HG03469 (cell line): ENCODE measurements at regions not wholly inside any gene's neighbourhood (a gene's known extent, or its start where the extent isn't known, plus 50 kb on each side); places are given as distances from the start of the nearest gene placed in this dataset.
"Not testable (repeated sequence)": the region's sequence is repeated elsewhere in the genome, so short reads cannot be mapped to it uniquely, and the experiment has no call there.

Experiments used
- ATAC-seq: cut with Tn5 transposase; IDR thresholded peaks from one replicate; pipeline ENCODE4 v1.9.1; 2021; ENCODE audit warnings: mild to moderate bottlenecking, moderate library complexity, moderate number of reproducible peaks; ENCODE audit not compliant: unreplicated experiment

DNA sequence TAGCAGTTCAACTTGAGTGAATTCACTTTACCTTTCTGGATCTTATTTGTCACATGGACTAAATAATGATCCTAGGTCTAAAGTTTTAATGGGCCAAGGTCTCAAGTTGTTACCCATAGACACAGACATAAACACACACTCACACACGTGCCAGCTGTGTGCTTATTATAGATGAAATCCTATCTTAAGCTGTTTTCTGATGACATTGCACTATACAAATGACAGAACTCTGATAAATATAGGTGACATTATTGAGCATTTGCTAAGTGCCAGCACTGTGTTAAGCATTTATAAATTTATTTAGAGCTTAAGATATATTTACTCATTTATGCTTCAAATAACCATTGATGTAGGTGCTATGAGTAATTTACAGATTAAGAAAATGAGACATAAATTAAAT, 474.4 kb upstream of the NR5A2 start:
- ATAC-seq, result no peak

GRCh38 chr1:199561334-199561733, 466.2 kb upstream of the NR5A2 start:
- ATAC-seq, result no peak

DNA sequence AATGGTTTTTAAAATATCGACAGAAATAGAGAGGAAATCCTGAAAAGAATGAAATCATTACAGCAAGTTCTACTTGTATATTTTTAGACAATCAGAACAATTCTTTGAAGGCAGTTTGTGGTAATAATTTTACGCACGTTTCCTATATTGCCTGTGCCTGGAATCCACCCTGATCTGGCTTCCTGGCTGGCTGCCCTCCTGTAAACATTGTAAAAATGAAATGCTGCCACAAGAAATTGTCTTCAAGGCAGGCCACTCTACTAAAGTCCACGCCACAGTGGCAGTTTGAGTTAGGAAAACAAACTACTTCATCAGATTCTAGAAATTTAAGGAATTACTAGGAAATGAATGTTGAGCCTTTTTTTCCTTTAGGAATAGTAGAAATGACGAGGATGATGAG, 454.5 kb upstream of the NR5A2 start:
- no peak for ATAC-seq

DNA sequence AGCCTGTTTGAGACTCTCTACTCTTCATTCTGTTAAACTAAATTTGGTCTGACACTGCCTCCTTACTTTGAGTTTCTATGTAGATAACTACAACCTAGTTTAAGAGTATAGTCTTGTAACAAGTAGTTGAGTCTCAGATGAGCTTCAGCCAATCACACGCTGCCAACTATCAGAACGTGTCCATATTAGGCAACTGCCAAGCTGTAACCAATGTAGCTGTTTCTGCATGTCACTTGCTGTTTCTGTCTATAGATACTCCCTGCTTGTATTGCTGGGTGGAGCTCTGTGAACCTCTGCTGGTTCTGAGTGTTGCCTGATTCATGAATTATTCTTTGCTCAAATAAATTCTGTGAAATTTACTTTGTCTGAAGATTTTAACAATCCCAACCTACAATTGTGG, 452.6 kb upstream of the NR5A2 start:
- no peak for ATAC-seq

GRCh38 chr1:199580300-199580699, 447.2 kb upstream of the NR5A2 start:
- no peak for ATAC-seq

DNA sequence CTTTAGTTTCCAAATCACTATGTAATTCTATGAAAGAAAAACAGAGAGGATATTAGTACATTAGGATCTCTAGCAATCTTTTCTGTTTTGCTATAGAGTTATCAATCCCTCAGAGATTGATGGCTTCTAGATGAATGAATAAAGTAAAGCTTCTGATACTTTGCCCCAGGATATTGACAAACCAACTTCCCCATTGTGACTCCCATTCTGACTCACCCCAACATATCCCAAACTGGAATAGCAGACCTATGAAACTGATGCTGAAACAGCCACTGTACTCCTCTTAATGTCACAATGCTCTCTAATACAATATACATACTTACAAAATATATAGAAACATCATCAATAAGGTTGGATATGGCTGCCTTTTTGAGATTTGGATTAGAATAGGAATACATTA, 442.1 kb upstream of the NR5A2 start:
- ATAC-seq, result no peak

DNA sequence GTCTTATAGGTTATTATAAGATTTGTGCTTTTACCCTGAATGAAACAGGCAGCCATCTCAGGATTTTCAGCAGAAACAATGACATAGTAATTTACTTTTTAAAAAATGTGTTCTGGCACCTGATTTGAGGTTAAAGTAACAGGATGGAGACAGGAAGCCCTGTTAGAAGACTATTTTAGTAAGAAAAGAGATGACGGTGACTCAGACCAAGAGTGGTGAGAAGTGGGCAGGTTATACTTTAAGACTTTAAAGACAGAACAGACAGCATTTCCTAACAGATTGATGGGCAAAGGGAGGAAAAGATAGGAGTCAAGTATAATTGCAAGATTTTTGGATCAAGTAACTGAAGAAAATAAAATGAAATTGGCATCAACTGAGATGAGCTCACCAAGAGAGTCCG, 436.8 kb upstream of the NR5A2 start:
- ATAC-seq, result peak; percentile 78

DNA sequence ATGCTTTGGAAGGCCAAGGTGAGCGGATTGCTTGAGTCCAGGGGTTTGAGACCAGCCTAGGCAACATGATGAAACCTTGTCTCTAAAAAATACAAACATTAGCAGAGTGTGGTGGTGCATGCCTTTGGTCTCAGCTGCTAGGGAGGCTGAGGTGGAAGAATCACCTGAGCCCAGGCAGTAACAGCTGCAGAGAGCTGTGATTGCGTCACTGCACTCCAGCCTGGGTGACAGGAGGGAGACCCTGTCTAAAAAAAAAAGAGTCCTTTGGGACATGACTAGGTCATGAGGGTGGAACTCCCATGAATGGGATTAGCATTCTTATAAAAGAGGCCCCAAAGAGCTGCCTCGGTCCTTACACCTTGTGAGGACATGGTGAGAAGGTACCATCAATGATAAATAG, 436.0 kb upstream of the NR5A2 start:
- no peak for ATAC-seq

GRCh38 chr1:199593475-199593874, 434.0 kb upstream of the NR5A2 start:
- no peak for ATAC-seq

DNA sequence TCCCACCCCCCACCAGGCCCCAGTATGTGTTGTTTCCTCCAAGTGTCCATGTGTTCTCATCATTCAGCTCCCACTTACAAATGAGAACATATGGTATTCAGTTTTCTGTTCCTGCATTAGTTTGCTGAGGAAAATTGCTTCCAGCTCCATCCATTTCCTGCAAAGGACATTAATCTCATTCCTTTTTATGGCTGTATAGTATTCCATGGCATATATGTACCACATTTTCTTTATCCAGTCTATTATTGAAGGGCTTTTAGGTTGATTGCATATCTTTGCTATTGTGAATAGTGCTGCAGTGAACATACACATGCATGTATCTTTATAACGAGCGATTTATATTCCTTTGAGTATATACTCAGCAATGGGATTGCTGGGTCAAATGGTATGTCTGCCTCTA, 431.1 kb upstream of the NR5A2 start:
- not testable (repeated sequence) for ATAC-seq

DNA sequence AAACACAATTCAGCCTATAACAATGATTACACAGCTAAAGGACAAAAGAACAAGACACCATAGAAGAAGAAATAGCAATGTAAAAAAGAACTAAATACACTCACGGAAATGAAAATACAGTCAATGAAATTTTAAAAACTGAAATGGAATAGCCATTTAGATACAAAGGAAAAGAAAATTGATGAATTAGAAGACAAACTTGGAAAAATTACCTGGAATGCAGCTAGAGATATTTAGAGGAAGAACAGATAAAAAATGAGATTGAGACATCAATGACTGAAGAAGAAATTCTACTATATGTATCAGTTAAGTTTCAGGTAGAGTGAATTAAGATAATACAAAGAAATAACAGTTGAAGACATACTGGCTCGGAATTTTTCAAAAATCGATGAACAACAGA, 430.4 kb upstream of the NR5A2 start:
- ATAC-seq, result no peak

- ATAC-seq, result no peak
These were observed 419.1 kb upstream of the NR5A2 start for GRCh38 chr1:199608414-199608813.

DNA sequence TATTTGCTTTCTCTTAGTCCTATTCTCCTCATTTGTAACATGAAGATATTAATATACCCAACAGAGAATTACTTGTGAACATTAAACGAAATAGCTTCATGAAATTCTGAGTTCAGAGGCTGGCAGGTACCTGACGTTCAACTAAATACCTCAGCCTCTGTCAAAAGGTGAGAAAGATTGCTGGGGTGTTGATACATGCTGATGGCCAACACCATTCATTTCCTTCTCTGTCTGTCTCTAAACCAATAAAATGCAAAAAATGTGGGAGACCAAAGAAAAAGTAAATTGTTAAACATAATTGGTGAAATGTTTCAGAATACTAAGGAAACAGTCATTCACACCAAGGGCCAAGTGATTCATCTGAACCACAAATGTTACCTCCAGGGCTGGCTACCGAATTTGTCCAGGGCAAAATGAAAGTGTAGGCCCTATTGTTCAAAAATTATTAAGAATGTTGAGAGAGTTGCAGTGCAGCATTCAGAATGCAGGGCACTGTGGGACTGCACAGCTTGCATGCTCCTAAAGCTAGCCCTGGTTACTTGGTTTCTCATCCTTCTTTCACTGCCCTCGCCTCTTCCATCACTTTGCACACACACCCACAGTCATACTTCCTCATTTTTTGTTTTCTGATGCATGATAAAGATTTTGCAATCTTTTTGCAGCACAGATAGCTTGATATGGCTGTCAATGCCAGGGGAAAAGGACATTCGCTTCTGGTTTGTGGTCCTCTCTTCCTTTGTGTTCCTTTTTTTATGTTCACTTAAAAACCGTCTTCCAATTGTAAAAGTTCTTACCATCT, 414.3 kb upstream of the NR5A2 start:
- ATAC-seq, result peak; percentile 56

GRCh38 chr1:199616947-199617346, 410.6 kb upstream of the NR5A2 start:
- ATAC-seq, result no peak

DNA sequence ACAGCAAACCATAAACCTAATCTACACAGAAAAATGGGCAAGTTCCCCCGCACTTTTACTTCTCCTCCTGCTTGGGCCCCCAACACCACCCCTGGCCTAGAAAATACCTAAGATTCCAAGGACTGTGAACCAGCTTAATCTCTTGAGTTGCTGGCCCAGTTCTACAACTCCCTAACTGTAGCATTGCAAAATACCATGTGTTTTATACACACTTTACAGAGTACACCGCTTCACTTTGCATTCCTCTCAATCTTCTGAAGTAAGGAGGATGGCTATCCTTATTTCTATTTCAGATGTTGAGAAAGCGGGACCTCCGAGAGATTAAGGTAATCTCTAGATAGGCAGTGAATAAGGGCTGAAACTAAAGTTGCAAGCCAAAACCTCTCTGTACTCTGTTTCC, 408.3 kb upstream of the NR5A2 start:
- no peak for ATAC-seq

DNA sequence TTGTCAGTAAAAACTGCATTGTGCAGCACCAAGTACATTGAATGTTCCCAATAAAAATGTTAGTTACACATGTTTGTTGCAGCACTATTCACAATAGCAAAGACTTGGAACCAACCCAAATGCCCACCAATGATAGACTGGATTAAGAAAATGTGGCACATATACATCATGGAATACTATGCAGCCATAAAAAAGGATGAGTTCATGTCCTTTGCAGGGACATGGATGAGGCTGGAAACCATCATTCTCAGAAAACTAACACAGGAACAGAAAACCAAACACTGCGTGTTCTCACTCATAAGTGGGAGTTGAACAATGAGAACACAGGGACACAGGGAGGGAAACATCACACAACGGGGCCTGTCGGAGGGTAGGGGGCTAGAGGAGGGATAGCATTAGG, 401.3 kb upstream of the NR5A2 start:
- ATAC-seq, result not testable (repeated sequence)

DNA sequence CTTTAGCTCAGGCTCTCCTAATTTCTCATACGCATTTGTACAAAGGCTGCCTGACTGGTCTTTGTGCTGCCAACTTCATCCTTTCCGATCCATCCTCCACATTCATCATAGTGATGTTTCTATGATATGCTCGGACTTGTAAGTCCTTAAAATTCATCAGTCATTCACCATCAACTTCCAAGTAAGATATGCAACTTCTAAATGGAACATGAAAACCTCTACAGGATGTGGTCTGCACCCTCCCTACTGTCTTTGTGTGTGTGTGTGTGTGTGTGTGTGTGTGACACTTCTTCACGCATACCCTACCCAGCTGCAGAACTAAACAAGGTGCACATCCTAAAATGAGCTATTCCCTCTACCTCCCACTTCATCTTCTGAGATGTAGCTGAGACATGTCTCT, 397.9 kb upstream of the NR5A2 start:
- ATAC-seq, result no peak

- ATAC-seq, result no peak
These were observed 388.1 kb upstream of the NR5A2 start for GRCh38 chr1:199639453-199639852.

DNA sequence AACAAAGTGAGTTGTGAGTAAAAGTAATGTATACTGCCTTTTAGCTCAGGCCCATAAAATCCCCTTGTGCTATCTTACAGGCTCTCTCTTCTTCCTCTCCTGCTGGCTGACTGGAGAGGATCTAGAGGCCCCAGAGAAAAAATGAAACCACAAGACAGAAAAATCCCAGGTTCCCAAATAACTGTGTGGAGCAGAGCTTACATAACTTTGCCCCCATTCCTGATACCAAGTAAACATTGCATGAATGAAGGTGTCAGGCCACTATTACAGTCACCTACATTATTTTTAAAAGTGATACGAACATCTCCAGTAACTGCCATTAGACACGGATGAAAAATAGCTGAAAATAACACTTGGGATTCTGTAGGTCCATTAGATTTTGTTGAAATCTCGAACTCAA, 386.0 kb upstream of the NR5A2 start:
- ATAC-seq, result no peak

- ATAC-seq, result no peak
These were observed 382.6 kb upstream of the NR5A2 start for GRCh38 chr1:199644912-199645311.

DNA sequence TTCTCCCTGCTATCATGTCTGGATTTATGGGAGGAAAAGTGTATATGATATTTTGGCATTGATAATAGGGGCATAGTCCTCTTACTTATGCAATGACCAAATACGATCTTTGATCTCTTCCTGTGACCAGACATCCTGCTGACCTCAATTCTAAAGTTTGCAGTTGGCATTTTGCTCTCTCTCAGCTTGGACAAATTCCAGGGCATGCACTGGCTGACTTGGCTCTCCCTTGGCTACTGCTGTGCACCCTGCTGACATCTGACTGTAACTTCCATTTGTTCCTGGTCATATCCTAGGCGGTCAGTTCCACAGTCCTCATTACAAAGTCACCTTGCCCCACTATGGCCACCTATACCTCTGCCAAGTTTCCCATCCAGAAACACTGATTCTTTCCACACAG, 380.7 kb upstream of the NR5A2 start:
- ATAC-seq, result no peak

GRCh38 chr1:199657449-199657848, 370.1 kb upstream of the NR5A2 start:
- no peak for ATAC-seq

DNA sequence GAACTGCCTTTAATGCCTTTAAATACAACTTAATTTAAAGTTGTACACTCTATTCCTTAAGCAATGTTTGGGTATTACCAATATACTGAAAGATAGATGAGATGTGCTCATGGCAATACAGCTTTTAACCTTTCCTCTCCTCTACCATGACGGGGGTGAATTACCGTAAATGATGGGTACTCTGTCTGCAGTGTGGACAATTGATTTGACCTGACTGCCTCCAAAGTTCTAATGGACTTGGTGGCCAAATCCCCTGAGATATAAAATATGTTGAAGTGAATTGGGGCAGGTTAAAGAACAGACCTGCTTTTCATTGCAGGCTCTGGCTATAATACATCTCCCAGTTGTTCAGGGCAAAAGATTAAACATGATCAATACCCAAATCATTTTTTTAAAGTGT, 367.4 kb upstream of the NR5A2 start:
- ATAC-seq, result no peak
